Breast epithelium (tissue), 3 donors: ENCODE measurements at regions not wholly inside any gene's neighbourhood (a gene's known extent, or its start where the extent isn't known, plus 50 kb on each side); places are given as distances from the start of the nearest gene placed in this dataset.

Source experiments
- CTCF ChIP-seq, 3 donors: fragments of 450-650 bp; IDR thresholded peaks; one replicate each; pipeline ENCODE4 v1.5.1; 2016 to 2017; ENCODE audit warnings: antibody characterized with exemption in 3 of 3, mild to moderate bottlenecking in 3 of 3, moderate library complexity in 3 of 3
- POLR2A ChIP-seq: fragments of 450-650 bp; IDR thresholded peaks from one replicate; pipeline ENCODE4 v1.6.1; 2016; ENCODE audit warnings: antibody characterized with exemption, mild to moderate bottlenecking, moderate library complexity

- TF ChIP-seq CTCF (IDR thresholded peaks at IDR 0.05) (no peak), POLR2A (no peak)
Observed at GRCh38 chr10:78567680-78568455, 500.9 kb upstream of the ZMIZ1 start.
